ENCODE measurements at regions not wholly inside any gene's neighbourhood (a gene's known extent, or its start where the extent isn't known, plus 50 kb on each side); places are given as distances from the start of the nearest gene placed in this dataset.

GRCh38 chr3:40669176-40669575, 144.4 kb downstream of the ZNF621 start:
- TF ChIP-seq CTCF (conservative IDR thresholded peaks at IDR 0.05 in 1 of 2, IDR thresholded peaks at IDR 0.05 in 1 of 2; ENCODE audit: low read depth in 1 of 2, low read length in 2 of 2) (no peak), EZH2 (IDR thresholded peaks at IDR 0.05; ENCODE audit: low read length, missing control alignments) (no peak)

Measured in fibroblast of lung (primary cell).